ENCODE measurements at regions not wholly inside any gene's neighbourhood (a gene's known extent, or its start where the extent isn't known, plus 50 kb on each side); places are given as distances from the start of the nearest gene placed in this dataset.
A peak's percentile ranks its signal among the peaks of the same experiment; 100 is the strongest.

DNA sequence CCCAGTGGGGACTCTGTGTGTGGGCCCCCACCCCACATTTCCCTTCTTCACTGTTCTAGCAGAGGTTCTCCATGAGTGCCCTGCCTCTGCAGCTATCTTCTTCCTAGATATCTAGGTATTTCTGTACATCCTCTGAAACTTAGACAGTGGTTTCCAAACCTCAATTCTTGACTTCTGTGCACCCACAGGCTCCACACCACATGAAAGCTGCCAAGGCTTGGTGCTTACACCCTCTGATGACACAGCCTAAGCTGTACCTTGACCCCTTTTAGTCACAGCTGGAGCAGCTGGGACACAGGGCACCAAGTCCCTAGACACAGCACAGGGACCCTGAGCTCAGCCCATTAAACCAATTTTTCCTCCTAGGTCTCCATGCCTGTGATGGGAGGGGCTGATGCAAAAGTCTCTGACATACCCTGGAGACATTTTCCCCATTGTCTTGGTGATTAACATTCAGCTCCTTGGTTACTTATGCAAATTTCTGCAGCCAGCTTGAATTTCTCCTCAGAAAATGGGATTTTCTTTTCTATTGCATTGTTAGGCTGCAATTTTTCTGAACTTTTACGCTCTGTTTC, 304.5 kb downstream of the OTOL1 start:
- no peak for DNase-seq (ENCODE audit: low spot score)

GRCh38 chr3:161818106-161818505, 321.5 kb downstream of the OTOL1 start:
- DNase-seq (ENCODE audit: low spot score) = no peak

DNA sequence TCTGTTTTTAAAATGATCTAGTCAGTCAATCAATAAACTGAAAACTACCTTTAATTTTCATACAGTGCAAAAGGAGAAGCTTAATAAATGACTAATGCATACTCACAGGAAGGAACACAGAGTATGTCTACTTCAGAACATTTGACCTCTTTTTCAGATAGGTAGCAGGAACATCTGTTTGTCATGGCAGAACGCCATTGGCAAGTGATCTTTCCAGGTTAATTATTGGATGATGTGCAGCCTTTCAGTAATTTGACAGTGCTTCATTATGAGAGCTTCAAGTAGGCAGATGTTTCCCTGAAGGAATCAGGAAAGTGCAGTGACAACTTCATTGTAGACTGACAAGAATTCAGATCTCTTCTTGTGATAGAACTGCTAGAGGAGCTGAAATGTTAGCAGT, 325.0 kb downstream of the OTOL1 start:
- no peak for DNase-seq (ENCODE audit: low spot score)

- DNase-seq (ENCODE audit: low spot score) = peak; percentile 14
Observed at GRCh38 chr3:161822291-161822690, 325.7 kb downstream of the OTOL1 start.

DNA sequence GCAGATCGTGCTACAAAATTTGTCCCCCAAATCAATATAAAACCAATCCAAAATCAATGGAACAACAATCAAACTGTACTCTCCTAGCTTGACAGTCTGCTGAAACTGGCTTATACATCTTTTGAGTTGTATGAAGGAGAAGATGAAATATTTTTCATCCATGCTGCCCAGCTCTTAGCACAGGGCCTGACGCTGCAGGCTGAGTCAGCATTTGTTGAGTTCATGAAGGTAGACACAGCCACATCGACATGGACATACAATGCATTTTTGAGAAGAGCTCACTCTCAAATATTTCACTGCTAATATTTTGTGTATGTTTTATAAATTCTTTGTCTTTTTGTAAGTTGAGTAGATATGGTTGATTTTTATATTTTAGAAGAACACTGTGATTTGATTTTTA, 327.3 kb downstream of the OTOL1 start:
- DNase-seq (ENCODE audit: low spot score) = no peak

DNA sequence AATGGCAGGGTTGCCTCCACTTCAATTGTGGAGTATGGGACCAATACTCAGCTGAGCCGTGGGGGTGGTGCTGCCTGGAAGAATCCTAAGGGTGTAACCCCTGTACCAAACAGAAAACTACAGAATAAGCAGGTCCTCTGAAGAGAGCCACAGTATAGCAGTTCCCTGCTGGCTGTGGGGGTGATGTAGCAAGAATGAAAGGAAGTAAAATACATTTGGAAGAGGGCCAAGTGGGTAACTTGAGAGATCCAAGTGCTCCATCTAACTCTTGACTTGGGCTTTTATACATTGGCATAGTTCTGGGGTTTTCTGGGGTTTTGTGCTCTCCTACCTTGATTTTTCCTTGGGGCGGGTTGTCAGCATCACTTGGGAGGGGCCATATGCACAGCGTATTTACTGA, 341.4 kb downstream of the OTOL1 start:
- no peak for DNase-seq (ENCODE audit: low spot score)

DNA sequence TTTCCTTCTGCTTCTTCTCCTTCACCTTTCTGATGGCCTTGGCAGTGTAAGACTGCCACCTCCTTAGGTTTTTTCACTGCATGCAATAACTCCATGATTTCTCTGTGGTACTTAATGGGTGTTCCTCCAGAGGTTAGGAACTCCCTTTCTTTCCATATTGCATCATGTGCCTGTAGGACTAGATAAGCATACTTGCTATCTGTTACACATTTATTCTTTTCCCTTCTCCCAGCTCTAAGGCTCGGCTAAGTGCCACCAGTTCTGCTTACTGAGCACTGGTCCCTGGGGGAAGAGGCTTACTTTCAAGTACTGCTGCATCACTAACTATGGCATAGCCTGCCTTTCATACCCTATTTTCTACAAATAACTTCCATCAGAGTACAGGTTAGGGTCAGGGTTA, 351.8 kb downstream of the OTOL1 start:
- DNase-seq (ENCODE audit: low spot score) = no peak

DNA sequence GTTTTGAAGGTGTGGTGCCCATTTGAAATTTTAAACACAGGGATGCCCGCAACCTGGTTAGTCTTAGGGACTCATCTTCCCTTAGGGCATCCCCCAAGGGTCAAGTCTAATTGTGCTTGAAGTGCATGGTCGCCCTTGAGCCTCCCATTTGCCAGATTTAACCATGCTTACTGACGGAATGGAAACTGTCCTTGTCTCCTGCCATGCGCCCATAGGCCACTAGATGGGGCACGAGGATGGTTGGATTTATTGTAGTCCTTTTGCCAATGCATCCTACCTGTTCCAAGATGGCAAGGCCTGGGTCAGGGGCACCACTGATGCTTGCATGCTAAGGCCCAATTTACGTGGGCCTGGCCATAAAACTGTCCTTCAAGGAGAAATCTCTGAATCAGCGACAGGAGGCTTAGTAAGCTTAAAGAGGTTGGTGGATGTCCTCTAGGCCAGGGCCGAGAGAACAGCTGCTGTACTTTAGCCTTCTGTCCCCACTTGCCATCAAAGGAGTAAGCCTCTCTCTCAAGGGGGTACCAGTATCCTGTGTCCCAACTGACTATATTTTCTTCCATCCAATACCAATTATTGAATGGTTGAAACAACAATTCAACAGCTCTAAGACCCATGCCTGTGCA, 355.4 kb downstream of the OTOL1 start:
- DNase-seq (ENCODE audit: low spot score) = peak; percentile 33

- no peak for DNase-seq (ENCODE audit: low spot score)
Observed at GRCh38 chr3:161852744-161853143, 356.1 kb downstream of the OTOL1 start.

DNA sequence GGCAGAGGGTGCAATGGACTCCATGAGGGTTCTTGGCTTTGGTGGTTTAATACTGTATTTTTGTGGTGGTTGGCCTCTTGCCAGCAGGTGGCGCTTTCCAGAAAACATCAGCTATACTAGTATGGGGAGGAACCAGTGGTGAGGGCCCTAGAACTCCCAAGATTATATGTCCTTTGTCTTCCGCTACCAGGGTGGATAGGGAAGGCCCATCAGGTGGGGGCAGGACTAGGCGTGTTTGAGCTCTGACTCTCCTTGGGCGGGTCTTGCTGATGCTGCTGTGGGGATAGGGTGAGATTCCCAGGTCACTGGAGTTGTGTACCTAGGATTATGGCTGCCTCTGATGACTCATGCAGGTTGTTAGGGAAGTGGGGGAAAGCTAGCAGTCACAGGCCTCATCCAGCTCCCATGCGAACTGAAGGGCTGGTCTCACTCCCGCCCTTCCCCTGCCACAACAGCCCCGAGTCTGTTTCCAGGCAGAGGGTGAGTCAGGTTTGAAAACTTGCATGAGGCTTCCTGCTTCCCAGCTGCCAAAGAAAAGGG, 357.7 kb downstream of the OTOL1 start:
- DNase-seq (ENCODE audit: low spot score) = no peak

- no peak for DNase-seq (ENCODE audit: low spot score)
Observed at GRCh38 chr3:161859057-161859456, 362.4 kb downstream of the OTOL1 start.

GRCh38 chr3:161859865-161860450, 363.4 kb downstream of the OTOL1 start:
- DNase-seq (ENCODE audit: low spot score) = no peak

- DNase-seq (ENCODE audit: low spot score) = no peak
Observed at GRCh38 chr3:161863775-161864174, 367.2 kb downstream of the OTOL1 start.

- DNase-seq (ENCODE audit: low spot score) = no peak
Observed at GRCh38 chr3:161866176-161866575, 369.6 kb downstream of the OTOL1 start.

- no peak for DNase-seq (ENCODE audit: low spot score)
Observed at GRCh38 chr3:161875483-161875882, 378.9 kb downstream of the OTOL1 start.

- DNase-seq (ENCODE audit: low spot score) = no peak
Observed at GRCh38 chr3:161879470-161879869, 382.9 kb downstream of the OTOL1 start.

DNA sequence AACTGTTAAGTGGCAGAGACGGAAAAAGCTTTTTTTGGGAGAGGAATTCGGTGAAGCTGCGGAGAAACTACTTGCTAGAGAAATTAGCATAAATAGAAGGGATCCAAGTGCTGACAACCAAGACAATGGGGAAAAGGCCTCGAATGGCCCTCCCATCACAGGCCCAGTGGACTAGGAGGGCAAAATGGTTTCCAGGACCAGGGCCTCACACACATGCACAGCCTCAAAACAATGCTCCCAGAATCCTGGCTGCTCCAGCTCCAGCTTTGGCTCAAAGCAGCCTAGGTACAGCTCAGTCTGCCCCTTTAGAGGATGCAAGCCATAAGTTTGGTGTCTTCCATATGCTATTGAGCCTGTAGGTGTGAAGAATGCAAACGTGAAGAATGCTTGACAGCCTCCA, 388.2 kb downstream of the OTOL1 start:
- DNase-seq (ENCODE audit: low spot score) = no peak

DNA sequence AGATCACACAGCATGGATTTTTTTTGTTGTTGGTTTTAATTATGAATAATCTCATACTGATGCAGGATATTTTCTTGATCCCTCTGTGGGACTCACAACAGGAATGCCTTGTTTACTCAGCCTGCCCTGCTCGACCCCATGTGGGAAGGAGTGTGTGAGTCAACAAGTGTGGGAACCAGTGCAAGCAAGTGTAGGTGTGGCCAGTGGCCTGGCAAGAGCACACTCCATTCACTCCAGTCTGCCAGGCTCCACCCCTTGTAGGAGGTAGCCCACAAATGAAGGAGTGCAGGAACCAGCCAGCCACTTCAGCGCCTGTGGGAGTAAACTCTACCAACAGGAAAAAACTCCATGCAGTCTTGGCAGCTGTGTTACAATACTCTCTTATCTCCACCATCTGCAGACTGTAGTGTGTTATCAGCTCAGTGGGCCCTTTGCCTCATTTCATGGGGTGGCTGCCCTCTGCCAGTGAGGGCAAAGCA, 393.6 kb downstream of the OTOL1 start:
- DNase-seq (ENCODE audit: low spot score) = no peak

DNA sequence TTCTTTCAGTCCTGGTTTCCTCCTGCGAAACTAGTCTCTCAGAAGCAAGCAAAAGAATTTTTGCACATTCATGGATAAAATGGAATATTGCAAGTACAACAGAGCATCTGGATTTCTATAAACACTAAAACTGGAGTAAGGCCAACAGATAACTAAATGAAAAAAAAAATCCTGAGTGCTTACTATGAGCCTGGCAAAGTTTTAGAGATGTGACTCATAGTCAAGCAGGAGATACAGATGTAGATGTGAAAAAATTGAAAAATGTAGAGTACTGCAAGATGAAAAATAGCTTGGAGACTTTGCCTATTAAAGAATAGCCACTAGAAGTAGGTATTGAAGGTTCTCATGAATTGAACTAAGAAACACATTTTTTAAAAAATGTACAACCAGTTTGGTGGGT, 397.4 kb downstream of the OTOL1 start:
- DNase-seq (ENCODE audit: low spot score) = no peak

GRCh38 chr3:161894657-161895056, 398.0 kb downstream of the OTOL1 start:
- no peak for DNase-seq (ENCODE audit: low spot score)

DNA sequence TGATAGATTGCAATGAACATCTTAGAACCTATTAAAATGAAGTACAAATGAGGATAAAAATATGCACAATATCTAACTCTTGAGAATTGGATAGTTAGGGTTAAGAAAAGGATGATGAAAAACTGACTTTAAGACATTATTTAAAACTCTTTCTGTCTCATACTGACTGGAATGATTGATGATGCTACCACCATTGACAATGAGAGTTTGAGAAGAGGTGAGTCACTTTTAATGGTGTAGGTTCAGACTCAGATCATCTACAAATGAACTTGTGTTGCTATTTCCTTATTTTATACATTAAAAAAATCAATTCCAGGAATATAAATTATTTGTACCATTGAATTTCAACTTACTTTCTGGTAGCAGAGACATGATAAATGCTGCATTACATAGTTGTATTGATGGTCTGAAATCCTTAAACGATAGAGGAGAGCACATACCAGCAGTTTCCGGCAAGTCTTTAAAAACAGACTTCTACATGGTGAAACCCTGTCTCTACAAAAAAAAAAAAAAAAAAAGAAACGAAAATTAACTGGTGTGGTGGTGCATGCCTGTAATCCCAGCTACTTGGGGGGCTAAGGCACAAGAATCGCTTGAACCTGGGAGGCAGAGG, 409.0 kb downstream of the OTOL1 start:
- no peak for DNase-seq (ENCODE audit: low spot score)

DNA sequence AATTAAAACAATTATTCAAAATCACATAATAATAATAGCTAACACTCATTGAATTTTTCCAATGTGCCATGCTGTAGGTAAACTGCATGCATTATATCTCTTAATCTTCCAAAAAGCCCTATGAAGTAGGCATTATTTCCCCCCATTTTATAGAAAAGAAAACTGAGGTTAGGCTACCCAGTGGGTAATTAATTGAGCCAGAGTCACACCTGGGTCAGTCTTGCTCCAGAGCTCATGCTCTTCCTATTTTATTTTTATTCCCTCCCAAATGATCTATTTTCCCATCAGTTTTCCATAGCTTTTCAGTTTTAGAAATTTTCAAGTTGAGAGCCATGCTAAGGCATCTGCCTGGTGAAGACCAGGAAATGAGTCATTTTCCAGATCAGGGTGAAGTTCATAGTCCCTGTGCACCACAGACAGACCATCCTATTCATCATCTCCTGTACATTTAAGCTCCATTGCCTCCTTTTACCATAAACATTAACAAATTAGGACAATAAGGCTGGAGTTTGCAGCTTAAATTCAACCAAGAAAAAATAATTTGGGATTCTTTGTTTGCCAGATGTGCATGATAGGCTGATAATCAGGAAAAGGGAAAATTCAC, 417.3 kb downstream of the OTOL1 start:
- DNase-seq (ENCODE audit: low spot score) = no peak
